Renal pelvis (tissue), 1 donor: ENCODE measurements at regions not wholly inside any gene's neighbourhood (a gene's known extent, or its start where the extent isn't known, plus 50 kb on each side); places are given as distances from the start of the nearest gene placed in this dataset.
"Not testable (repeated sequence)": the region's sequence is repeated elsewhere in the genome, so short reads cannot be mapped to it uniquely, and the experiment has no call there.

Source experiments
- DNase-seq: peaks from one replicate; pipeline ENCODE4 v3.0.0-alpha.2; 2013

- no peak for DNase-seq
Measured at GRCh38 chr3:140870351-140870750, 71.3 kb upstream of the SLC25A36 start.

- DNase-seq: no peak
Measured at GRCh38 chr3:140871022-140871421, 70.6 kb upstream of the SLC25A36 start.

- not testable (repeated sequence) for DNase-seq
Measured at GRCh38 chr3:140872165-140872564, 69.5 kb upstream of the SLC25A36 start.

GRCh38 chr3:140883428-140884040 is 58.1 kb upstream of the SLC25A36 start:
- DNase-seq: no peak

- not testable (repeated sequence) for DNase-seq
Measured at GRCh38 chr3:140885697-140886096, 55.9 kb upstream of the SLC25A36 start.
